ENCODE measurements at regions not wholly inside any gene's neighbourhood (a gene's known extent, or its start where the extent isn't known, plus 50 kb on each side); places are given as distances from the start of the nearest gene placed in this dataset.

GRCh38 chr1:219109424-219110018 lies 64.2 kb upstream of the LYPLAL1 start:
- in situ Hi-C loops (cut with HindIII; ENCODE audit: low sequenced_read_pairs): no loop called here

GRCh38 chr1:219113261-219113660 lies 60.4 kb upstream of the LYPLAL1 start:
- in situ Hi-C loops (cut with HindIII; ENCODE audit: low sequenced_read_pairs): no loop called here

GRCh38 chr1:219114014-219114413 lies 59.7 kb upstream of the LYPLAL1 start:
- in situ Hi-C loops (cut with HindIII; ENCODE audit: low sequenced_read_pairs): no loop called here

GRCh38 chr1:219119839-219120238 lies 53.8 kb upstream of the LYPLAL1 start:
- in situ Hi-C loops (cut with HindIII; ENCODE audit: low sequenced_read_pairs): no loop called here

GRCh38 chr1:219120624-219121544 lies 52.8 kb upstream of the LYPLAL1 start:
- in situ Hi-C loops (cut with HindIII; ENCODE audit: low sequenced_read_pairs): no loop called here

- in situ Hi-C loops (cut with HindIII; ENCODE audit: low sequenced_read_pairs): no loop called here
Measured at GRCh38 chr1:219121679-219122078, 52.0 kb upstream of the LYPLAL1 start.

GRCh38 chr1:219123036-219123435 lies 50.6 kb upstream of the LYPLAL1 start:
- in situ Hi-C loops (cut with HindIII; ENCODE audit: low sequenced_read_pairs): no loop called here
